B cell (primary cell): ENCODE measurements at regions not wholly inside any gene's neighbourhood (a gene's known extent, or its start where the extent isn't known, plus 50 kb on each side); places are given as distances from the start of the nearest gene placed in this dataset.

ENCODE experiments used
- ATAC-seq: fragments of 200-7000 bp; cut with Tn5 transposase; one replicate; pipeline ENCODE4 v1.10.0; 2021; ENCODE audit warnings: low read depth, mild to moderate bottlenecking, moderate number of reproducible peaks, moderate library complexity
- CTCF ChIA-PET: fragments of 350-600 bp; sonication (Branson Sonifier 250); formaldehyde crosslinking; loops from one replicate; lab custom pipeline; 2021; ENCODE audit warnings: antibody characterized with exemption, inconsistent platforms; lab: Charles Lee
- POLR2A ChIA-PET: fragments of 350-600 bp; sonication (Branson Sonifier 250); formaldehyde crosslinking; loops from one replicate; lab custom pipeline; 2021; ENCODE audit warnings: antibody characterized with exemption; lab: Charles Lee
- DNase-seq: peaks from one replicate; pipeline ENCODE4 v3.0.0; 2013
- H2AFZ ChIP-seq: 2 replicates; pipeline ENCODE4 v1.6.1; 2012; ENCODE audit warnings: mild to moderate bottlenecking, low read depth, low read length; ENCODE audit not compliant: insufficient read depth, poor library complexity, severe bottlenecking
- H3K27ac ChIP-seq, 2 donors: 1 replicate in 1 of 2; 2 replicates in 1 of 2; pipeline ENCODE4 v1.5.1; 2012 to 2013; ENCODE audit warnings: low read length in 2 of 2, mild to moderate bottlenecking in 2 of 2, moderate library complexity in 1 of 2
- H3K27me3 ChIP-seq, 4 experiments: fragments of 200-600 bp in 1 of 4; sonication (generic) in 1 of 4; replicated peaks in 1 of 4; 1 replicate in 2 of 4; 2 replicates in 2 of 4; pipeline versions ENCODE4 v1.6.1 to v1.7.0; 2013 to 2016; ENCODE audit warnings: low read length in 3 of 4, mild to moderate bottlenecking in 2 of 4, mixed read lengths in 1 of 4, moderate library complexity in 1 of 4; ENCODE audit not compliant: insufficient read depth in 4 of 4, control insufficient read depth in 3 of 4; ENCODE audit errors: control extremely low read depth in 1 of 4
- H3K36me3 ChIP-seq, 2 experiments: replicated peaks in 1 of 2; 1 replicate in 1 of 2; 2 replicates in 1 of 2; pipeline versions ENCODE4 v1.6.1 to v1.7.1; 2013; ENCODE audit warnings: low read length in 1 of 2; ENCODE audit not compliant: insufficient read depth in 2 of 2, control insufficient read depth in 1 of 2; ENCODE audit errors: control extremely low read depth in 1 of 2, extremely low read depth in 1 of 2
- H3K4me1 ChIP-seq, 2 donors: fragments of 200-600 bp in 1 of 2; sonication (generic) in 1 of 2; 1 replicate in 1 of 2; 2 replicates in 1 of 2; pipeline versions ENCODE4 v1.5.1 to v1.6.1; 2013 to 2017; ENCODE audit warnings: low read length in 2 of 2; ENCODE audit not compliant: control insufficient read depth in 2 of 2, insufficient read depth in 2 of 2
- H3K4me2 ChIP-seq: replicated peaks from 2 replicates; pipeline ENCODE3; 2012; ENCODE audit warnings: mild to moderate bottlenecking, low read depth, low read length; ENCODE audit not compliant: poor library complexity, severe bottlenecking
- H3K4me3 ChIP-seq, 5 experiments: fragments of 200-600 bp in 1 of 5; sonication (generic) in 1 of 5; 1 replicate in 3 of 5; 2 replicates in 2 of 5; pipeline versions ENCODE4 v1.5.1 to v1.7.0; 2011 to 2016; ENCODE audit warnings: low read length in 4 of 5, mild to moderate bottlenecking in 4 of 5, low read depth in 2 of 5, control low read depth in 1 of 5, moderate library complexity in 1 of 5; ENCODE audit not compliant: insufficient read depth in 1 of 5; ENCODE audit errors: control extremely low read depth in 1 of 5, extremely low read depth in 1 of 5
- H3K79me2 ChIP-seq: fragments of 200-600 bp; sonication (generic); one replicate; pipeline ENCODE4 v1.6.0; 2016; ENCODE audit warnings: low read length; ENCODE audit not compliant: control insufficient read depth, insufficient read depth
- H3K9ac ChIP-seq: fragments of 200-600 bp; sonication (generic); 2 replicates; pipeline ENCODE4 v1.6.1; 2017; ENCODE audit warnings: mild to moderate bottlenecking, low read length, moderate library complexity
- H3K9me3 ChIP-seq, 3 donors: one replicate each; pipeline versions ENCODE4 v1.6.1 to v1.7.1; 2013; ENCODE audit warnings: low read length in 2 of 3; ENCODE audit not compliant: control insufficient read depth in 2 of 3, insufficient read depth in 1 of 3; ENCODE audit errors: control extremely low read depth in 1 of 3
- H4K20me1 ChIP-seq: 2 replicates; pipeline ENCODE4 v1.6.0; 2012; ENCODE audit warnings: mild to moderate bottlenecking, low read length; ENCODE audit not compliant: insufficient read depth, control insufficient read depth, poor library complexity, severe bottlenecking
- H3K27ac Mint-ChIP-seq: one replicate; pipeline ENCODE4 v1.8.0; 2021; ENCODE audit warnings: mixed read lengths
- H3K27me3 Mint-ChIP-seq: one replicate; pipeline ENCODE4 v1.8.0; 2021; ENCODE audit warnings: mixed read lengths
- H3K4me1 Mint-ChIP-seq: one replicate; pipeline ENCODE4 v1.8.0; 2021; ENCODE audit warnings: mixed read lengths
- H3K4me3 Mint-ChIP-seq: one replicate; pipeline ENCODE4 v1.8.0; 2021; ENCODE audit warnings: mixed read lengths
- H3K9me3 Mint-ChIP-seq: one replicate; pipeline ENCODE4 v1.8.0; 2022; ENCODE audit warnings: mixed read lengths; ENCODE audit not compliant: insufficient read depth
- CTCF ChIP-seq: fragments of 200-600 bp; IDR thresholded peaks from one replicate; pipeline ENCODE4 v1.8.0; 2022; ENCODE audit warnings: antibody characterized with exemption, mild to moderate bottlenecking
- EZH2 ChIP-seq: IDR thresholded peaks from 2 replicates; pipeline ENCODE4 v1.6.1; 2012; ENCODE audit warnings: borderline replicate concordance, low read depth, mild to moderate bottlenecking, moderate library complexity, low read length; ENCODE audit not compliant: insufficient read depth, poor library complexity, severe bottlenecking
- WGBS: methylation state at CpG from one replicate; pipeline ENCODE4 v1.1.5; 2013; ENCODE audit warnings: missing lambda C conversion rate; ENCODE audit not compliant: insufficient coverage; 5-methylcytosine and 5-hydroxymethylcytosine counted together
- intact Hi-C: fragments of 100-400 bp; cut with micrococcal nuclease; formaldehyde crosslinking; loops from one replicate; pipeline ENCODE4 v1.10.0; 2022

GRCh38 chr9:129550199-129550839 lies 70.6 kb downstream of the C9orf50 start:
- intact Hi-C loops = no loop called here
- Mint-ChIP-seq H3K4me3 (peak overlapping the region; percentile 45), H3K4me1 (peaks cover 6% of the 10 kb centered on the region), H3K27me3 (peaks cover 48% of the 10 kb centered on the region), H3K9me3 (no peaks in the 10 kb centered on the region), H3K27ac (no peak overlapping the region)
- ChIA-PET CTCF (no interaction called here), POLR2A (no interaction called here)
- DNase-seq (no peak), ATAC-seq (no peak)
- TF ChIP-seq CTCF = no peak
- TF ChIP-seq EZH2 = no peak
- H3K4me3 ChIP-seq = no peak overlapping the region
- H3K9me3 ChIP-seq = no peaks in the 10 kb centered on the region
- no peak overlapping the region for H3K27ac ChIP-seq
- no peak overlapping the region for H3K9ac ChIP-seq
- H3K4me1 ChIP-seq = peaks cover 3 to 10% of the 10 kb centered on the region in 2 donors
- peak overlapping the region; percentile 65 for H3K4me2 ChIP-seq
- no peaks in the 10 kb centered on the region for H3K79me2 ChIP-seq
- H2AFZ ChIP-seq = peak overlapping the region; percentile 56
- peaks cover 0 to 37% (median 8%) of the 10 kb centered on the region in 4 experiments for H3K27me3 ChIP-seq
- 5% methylated on average over 48 of the region's 51 CpGs for WGBS
- no peaks in the 10 kb centered on the region for H4K20me1 ChIP-seq
- H3K36me3 ChIP-seq = no peaks in the 10 kb centered on the region

GRCh38 chr9:129549684-129550083 lies 71.2 kb downstream of the C9orf50 start:
- Histone ChIP-seq H2AFZ (peak overlapping the region; percentile 56), H3K79me2 (no peaks in the 10 kb centered on the region), H3K27me3 (peaks cover 0 to 37% (median 8%) of the 10 kb centered on the region in 4 experiments), H3K27ac (no peak overlapping the region), H3K9ac (no peak overlapping the region), H3K36me3 (no peaks in the 10 kb centered on the region), H3K9me3 (no peaks in the 10 kb centered on the region), H3K4me1 (peaks cover 3 to 10% of the 10 kb centered on the region in 2 donors), H3K4me3 (no peak overlapping the region), H3K4me2 (peak overlapping the region; percentile 65), H4K20me1 (no peaks in the 10 kb centered on the region)
- CTCF ChIA-PET = no interaction called here
- DNase-seq = no peak
- intact Hi-C loops = no loop called here
- no peak for ATAC-seq
- no peaks in the 10 kb centered on the region for H3K9me3 Mint-ChIP-seq
- peaks cover 54% of the 10 kb centered on the region for H3K27me3 Mint-ChIP-seq
- TF ChIP-seq EZH2 (no peak), CTCF (no peak)
- 32% methylated on average over 29 of the region's 30 CpGs for WGBS
- H3K4me1 Mint-ChIP-seq = peaks cover 6% of the 10 kb centered on the region
- no peak overlapping the region for H3K27ac Mint-ChIP-seq
- POLR2A ChIA-PET = no interaction called here
- peak overlapping the region; percentile 8 for H3K4me3 Mint-ChIP-seq
